ENCODE measurements at regions not wholly inside any gene's neighbourhood (a gene's known extent, or its start where the extent isn't known, plus 50 kb on each side); places are given as distances from the start of the nearest gene placed in this dataset.

DNA sequence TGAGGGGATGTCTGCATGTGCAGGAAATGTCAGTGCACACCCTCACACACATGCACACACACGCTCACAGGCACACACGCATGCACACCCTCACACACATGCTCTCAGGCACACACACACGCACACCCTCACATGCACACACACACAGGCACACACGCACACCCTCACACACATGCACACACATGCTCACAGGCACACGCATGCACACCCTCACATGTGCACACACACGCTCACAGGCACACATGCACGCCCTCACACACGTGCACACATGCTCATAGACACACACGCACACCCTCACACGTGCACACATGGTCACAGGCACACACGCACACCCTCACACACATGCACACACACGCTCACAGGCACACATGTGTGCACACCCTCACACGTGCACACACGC, 77.6 kb upstream of the ZNF469 start:
- ChIA-PET CTCF (no interaction called here), POLR2A (no interaction called here)
- TF ChIP-seq ARNT (IDR thresholded peaks at IDR 0.05) (no peak), L3MBTL2 (conservative IDR thresholded peaks at IDR 0.05) (no peak), ZNF384 (IDR thresholded peaks at IDR 0.05) (no peak), TARDBP (IDR thresholded peaks at IDR 0.05) (no peak), FOXA1 (IDR thresholded peaks at IDR 0.05) (no peak), ELF4 (IDR thresholded peaks at IDR 0.05) (no peak), LEF1 (IDR thresholded peaks at IDR 0.05; ENCODE audit: borderline replicate concordance) (no peak), SUZ12 (IDR thresholded peaks at IDR 0.05) (no peak), CTBP1 (IDR thresholded peaks at IDR 0.05; ENCODE audit: borderline replicate concordance) (no peak), HDGF (IDR thresholded peaks at IDR 0.05; ENCODE audit: borderline replicate concordance) (no peak), FOXM1 (IDR thresholded peaks at IDR 0.05; ENCODE audit: borderline replicate concordance) (no peak), SP1 (IDR thresholded peaks at IDR 0.05) (no peak), FOXK2 (IDR thresholded peaks at IDR 0.05) (no peak), BHLHE40 (IDR thresholded peaks at IDR 0.05; ENCODE audit: borderline replicate concordance) (no peak), NFRKB (IDR thresholded peaks at IDR 0.05) (no peak)
- TF ChIP-seq, protein P1, sequence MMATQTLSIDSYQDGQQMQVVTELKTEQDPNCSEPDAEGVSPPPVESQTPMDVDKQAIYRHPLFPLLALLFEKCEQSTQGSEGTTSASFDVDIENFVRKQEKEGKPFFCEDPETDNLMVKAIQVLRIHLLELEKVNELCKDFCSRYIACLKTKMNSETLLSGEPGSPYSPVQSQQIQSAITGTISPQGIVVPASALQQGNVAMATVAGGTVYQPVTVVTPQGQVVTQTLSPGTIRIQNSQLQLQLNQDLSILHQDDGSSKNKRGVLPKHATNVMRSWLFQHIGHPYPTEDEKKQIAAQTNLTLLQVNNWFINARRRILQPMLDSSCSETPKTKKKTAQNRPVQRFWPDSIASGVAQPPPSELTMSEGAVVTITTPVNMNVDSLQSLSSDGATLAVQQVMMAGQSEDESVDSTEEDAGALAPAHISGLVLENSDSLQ (IDR thresholded peaks at IDR 0.05) = no peak
- no peak for DNase-seq (ENCODE audit: extremely low spot score)

DNA sequence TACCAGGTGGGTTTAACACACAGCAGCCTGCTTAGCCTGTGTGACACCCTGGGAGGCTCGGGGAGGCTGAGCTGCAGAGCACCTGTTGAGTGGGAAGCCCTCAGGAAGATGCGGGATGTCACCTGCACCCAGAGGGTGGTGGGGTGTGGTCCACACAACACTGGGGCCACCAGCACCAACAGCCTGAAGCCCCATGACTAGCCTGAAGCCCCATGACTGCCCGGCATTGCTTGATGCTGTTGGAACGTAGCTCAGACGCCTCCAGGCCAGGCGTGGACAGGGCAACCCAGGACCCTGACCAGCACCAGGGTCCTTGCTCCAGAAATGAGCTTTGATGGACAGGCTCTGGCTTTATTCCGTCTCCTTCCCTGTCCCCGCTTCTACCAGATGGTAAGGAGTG, 76.3 kb upstream of the ZNF469 start:
- POLR2A ChIA-PET = no interaction called here
- DNase-seq (ENCODE audit: extremely low spot score) = no peak
- TF ChIP-seq LEF1 (IDR thresholded peaks at IDR 0.05; ENCODE audit: borderline replicate concordance) = no peak
- TF ChIP-seq NFRKB (IDR thresholded peaks at IDR 0.05) = no peak
- no peak for TF ChIP-seq TARDBP (IDR thresholded peaks at IDR 0.05)
- CTCF ChIA-PET = no interaction called here

DNA sequence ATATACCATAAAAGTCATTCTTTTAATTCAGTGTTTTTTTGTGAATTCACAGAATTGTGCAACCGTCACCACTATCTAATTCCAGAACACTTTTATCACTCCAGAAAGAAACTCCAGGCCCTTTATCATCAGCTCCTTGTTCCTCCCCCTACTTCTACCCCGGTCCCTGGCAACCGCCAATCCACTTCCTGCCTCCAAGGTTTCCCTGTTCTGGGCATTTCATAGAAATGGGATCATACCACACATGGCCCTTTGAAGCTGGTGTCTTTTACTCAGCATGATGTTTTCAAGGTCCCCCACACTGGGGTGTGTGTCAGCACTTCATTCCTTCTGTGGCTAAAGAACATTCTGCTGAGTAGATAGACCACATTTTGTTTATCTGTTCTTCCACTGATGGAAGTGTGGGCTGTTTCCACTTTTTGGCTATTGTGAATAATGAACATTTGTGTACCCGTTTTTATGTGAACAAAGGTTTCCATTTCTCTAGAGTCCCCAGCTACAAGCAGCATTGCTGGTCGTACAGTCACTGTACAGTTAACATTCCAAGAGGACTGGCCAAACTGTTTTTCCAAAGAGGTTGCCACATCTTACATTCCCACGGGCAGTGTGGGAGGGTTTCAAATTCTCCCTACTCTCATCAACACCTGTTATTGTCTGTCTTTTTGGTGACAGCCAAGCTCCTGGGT, 75.8 kb upstream of the ZNF469 start:
- no peak for TF ChIP-seq NFRKB (IDR thresholded peaks at IDR 0.05)
- TF ChIP-seq SUZ12 (IDR thresholded peaks at IDR 0.05) = no peak
- no peak for TF ChIP-seq HDGF (IDR thresholded peaks at IDR 0.05; ENCODE audit: borderline replicate concordance)
- no peak for TF ChIP-seq FOXM1 (IDR thresholded peaks at IDR 0.05; ENCODE audit: borderline replicate concordance)
- no peak for TF ChIP-seq FOXA1 (IDR thresholded peaks at IDR 0.05)
- TF ChIP-seq ARNT (IDR thresholded peaks at IDR 0.05) = no peak
- TF ChIP-seq, protein P1 (IDR thresholded peaks at IDR 0.05) = no peak
- TF ChIP-seq BHLHE40 (IDR thresholded peaks at IDR 0.05; ENCODE audit: borderline replicate concordance) = no peak
- no peak for TF ChIP-seq L3MBTL2 (conservative IDR thresholded peaks at IDR 0.05)
- POLR2A ChIA-PET = no interaction called here
- no peak for DNase-seq (ENCODE audit: extremely low spot score)
- CTCF ChIA-PET = no interaction called here

DNA sequence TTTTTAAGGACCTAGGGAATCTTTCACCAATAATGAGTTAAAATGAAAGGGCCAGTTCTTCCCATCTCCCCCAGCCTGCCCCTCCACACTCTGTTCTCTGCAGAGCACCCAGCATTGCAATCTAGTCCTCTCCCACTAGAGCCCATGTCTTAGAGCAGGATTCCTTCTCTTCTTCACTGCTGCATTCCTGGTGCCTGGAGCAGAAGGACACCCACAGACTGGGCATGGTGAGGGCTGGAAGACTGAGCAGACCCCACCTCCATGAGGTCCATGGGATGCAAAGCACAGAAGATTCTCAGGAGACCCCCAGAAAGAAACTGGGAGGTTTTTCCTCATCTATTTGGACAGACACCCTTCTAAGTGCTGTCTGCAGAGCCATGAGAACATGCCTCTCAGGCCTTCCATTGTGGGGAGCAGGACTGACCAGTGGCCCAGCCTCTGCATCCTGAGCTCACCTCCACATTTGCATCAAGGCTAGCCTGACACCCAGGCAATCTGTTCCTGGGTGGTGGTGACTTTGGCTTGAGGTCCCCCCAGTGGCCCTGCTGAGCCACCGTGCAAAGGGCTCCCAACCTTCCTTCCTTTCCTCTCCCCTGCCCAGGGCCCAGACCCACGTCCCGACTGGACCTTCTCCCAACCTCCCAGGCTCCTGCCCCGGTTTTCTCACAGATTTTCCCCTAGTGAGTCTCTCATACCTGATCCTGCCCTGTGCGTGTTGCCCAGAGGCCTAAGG, 74.2 kb upstream of the ZNF469 start:
- DNase-seq (ENCODE audit: extremely low spot score) = no peak
- TF ChIP-seq FOXM1 (IDR thresholded peaks at IDR 0.05; ENCODE audit: borderline replicate concordance) (no peak), CTBP1 (IDR thresholded peaks at IDR 0.05; ENCODE audit: borderline replicate concordance) (no peak), L3MBTL2 (conservative IDR thresholded peaks at IDR 0.05) (no peak), FOXA1 (IDR thresholded peaks at IDR 0.05) (no peak), ARNT (IDR thresholded peaks at IDR 0.05) (no peak), HDGF (IDR thresholded peaks at IDR 0.05; ENCODE audit: borderline replicate concordance) (no peak), FOXK2 (IDR thresholded peaks at IDR 0.05) (no peak), ELF4 (IDR thresholded peaks at IDR 0.05) (no peak), ZNF384 (IDR thresholded peaks at IDR 0.05) (no peak), LEF1 (IDR thresholded peaks at IDR 0.05; ENCODE audit: borderline replicate concordance) (no peak), NFRKB (IDR thresholded peaks at IDR 0.05) (no peak), SUZ12 (IDR thresholded peaks at IDR 0.05) (no peak), TARDBP (IDR thresholded peaks at IDR 0.05) (no peak), SP1 (IDR thresholded peaks at IDR 0.05) (no peak)
- TF ChIP-seq, protein P1 (IDR thresholded peaks at IDR 0.05) = no peak
- ChIA-PET CTCF (no interaction called here), POLR2A (no interaction called here)

DNA sequence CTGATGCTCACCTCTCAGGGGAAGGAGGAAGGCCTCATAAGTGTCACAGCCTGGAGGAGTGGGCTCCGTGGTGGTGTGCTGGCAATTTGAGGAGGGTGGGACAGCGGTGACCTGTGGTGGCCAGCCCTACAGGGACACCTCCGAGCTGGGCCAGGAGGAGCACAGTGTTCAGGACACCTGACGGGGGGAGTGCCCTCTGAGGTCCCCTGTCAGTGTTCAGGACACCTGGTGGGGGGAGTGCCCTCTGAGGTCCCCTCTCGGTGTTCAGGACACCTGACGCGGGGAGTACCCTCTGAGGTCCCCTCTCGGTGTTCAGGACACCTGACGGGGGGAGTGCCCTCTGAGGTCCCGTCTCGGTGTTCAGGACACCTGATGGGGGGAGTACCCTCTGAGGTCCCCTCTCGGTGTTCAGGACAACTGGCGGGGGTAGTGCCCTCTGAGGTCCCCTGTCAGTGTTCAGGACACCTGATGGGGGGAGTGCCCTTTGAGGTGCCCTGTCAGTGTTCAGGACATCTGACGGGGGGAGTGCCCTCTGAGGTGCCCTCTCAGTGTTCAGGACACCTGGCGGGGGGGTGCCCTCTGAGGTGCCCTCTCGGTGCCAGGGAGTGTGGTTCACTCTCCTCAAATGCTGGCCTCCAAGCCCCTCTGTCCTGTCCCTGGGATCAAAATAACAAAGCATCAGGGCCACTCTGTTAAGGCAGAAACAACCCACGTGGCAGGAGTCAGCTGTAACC, 73.4 kb upstream of the ZNF469 start:
- DNase-seq (ENCODE audit: extremely low spot score) = no peak
- ChIA-PET POLR2A (no interaction called here), CTCF (no interaction called here)
- TF ChIP-seq FOXK2 (IDR thresholded peaks at IDR 0.05) (no peak), SUZ12 (IDR thresholded peaks at IDR 0.05) (no peak), L3MBTL2 (conservative IDR thresholded peaks at IDR 0.05) (no peak), LEF1 (IDR thresholded peaks at IDR 0.05; ENCODE audit: borderline replicate concordance) (no peak), ARNT (IDR thresholded peaks at IDR 0.05) (no peak), CTBP1 (IDR thresholded peaks at IDR 0.05; ENCODE audit: borderline replicate concordance) (no peak), ELF4 (IDR thresholded peaks at IDR 0.05) (no peak), ZNF384 (IDR thresholded peaks at IDR 0.05) (no peak), NFRKB (IDR thresholded peaks at IDR 0.05) (no peak), SP1 (IDR thresholded peaks at IDR 0.05) (no peak), TARDBP (IDR thresholded peaks at IDR 0.05) (no peak), BHLHE40 (IDR thresholded peaks at IDR 0.05; ENCODE audit: borderline replicate concordance) (no peak), HDGF (IDR thresholded peaks at IDR 0.05; ENCODE audit: borderline replicate concordance) (no peak), FOXA1 (IDR thresholded peaks at IDR 0.05) (no peak), FOXM1 (IDR thresholded peaks at IDR 0.05; ENCODE audit: borderline replicate concordance) (no peak)
- TF ChIP-seq, protein P1 (IDR thresholded peaks at IDR 0.05) = no peak
